SK-N-SH (cell line): ENCODE measurements at regions not wholly inside any gene's neighbourhood (a gene's known extent, or its start where the extent isn't known, plus 50 kb on each side); places are given as distances from the start of the nearest gene placed in this dataset.

ENCODE experiments used
- IRF3 ChIP-seq: fragments of 150-350 bp; IDR thresholded peaks from 2 replicates; pipeline ENCODE4 v1.6.1; 2016; ENCODE audit warnings: mild to moderate bottlenecking, low read depth, low read length
- MXI1 ChIP-seq: IDR thresholded peaks from 2 replicates; pipeline ENCODE4 v1.6.1; 2012; ENCODE audit warnings: mild to moderate bottlenecking, low read depth, low read length, improper control_type of control experiment
- POLR2AphosphoS5 ChIP-seq: IDR thresholded peaks from 2 replicates; pipeline ENCODE4 v1.6.1; 2012; ENCODE audit warnings: low read depth, low read length
- RAD21 ChIP-seq: IDR thresholded peaks from 2 replicates; pipeline ENCODE4 v1.6.1; 2012; ENCODE audit warnings: mild to moderate bottlenecking, low read length
- SIN3A ChIP-seq: IDR thresholded peaks from 2 replicates; pipeline ENCODE4 v1.6.1; 2012; ENCODE audit warnings: low read depth, mild to moderate bottlenecking, low read length, moderate library complexity, borderline replicate concordance
- TF ChIP-seq, protein P1 (sequence below): fragments of 200-600 bp; sonication (generic); IDR thresholded peaks from 2 replicates; pipeline ENCODE4 v1.6.1; 2017; ENCODE audit warnings: antibody characterized with exemption, mild to moderate bottlenecking, moderate library complexity

DNA sequence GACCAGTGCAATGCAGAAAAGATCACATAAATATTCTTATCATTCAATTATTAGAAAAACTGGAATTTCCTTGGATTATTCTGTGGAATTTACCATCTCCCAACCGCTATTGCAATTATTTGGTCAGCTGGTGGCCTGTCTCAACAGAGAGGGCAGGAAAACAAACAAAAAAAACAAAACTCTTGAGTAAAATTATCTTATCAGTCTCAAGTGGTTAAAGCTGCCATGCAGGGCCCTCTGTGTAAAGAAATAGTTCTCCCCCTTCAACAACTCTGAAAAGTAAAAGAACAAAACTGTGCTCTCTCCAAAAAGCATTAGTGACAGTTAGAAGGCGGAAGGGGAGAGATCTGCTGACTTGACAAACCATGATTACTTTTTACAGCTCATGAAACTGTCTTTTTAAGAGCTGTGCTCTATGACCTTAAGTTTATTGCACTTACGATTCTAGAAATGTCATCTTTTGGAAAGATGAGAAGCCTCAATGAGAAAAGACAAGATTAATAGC, 152.3 kb downstream of the DLEU7 start:
- TF ChIP-seq, protein P1, sequence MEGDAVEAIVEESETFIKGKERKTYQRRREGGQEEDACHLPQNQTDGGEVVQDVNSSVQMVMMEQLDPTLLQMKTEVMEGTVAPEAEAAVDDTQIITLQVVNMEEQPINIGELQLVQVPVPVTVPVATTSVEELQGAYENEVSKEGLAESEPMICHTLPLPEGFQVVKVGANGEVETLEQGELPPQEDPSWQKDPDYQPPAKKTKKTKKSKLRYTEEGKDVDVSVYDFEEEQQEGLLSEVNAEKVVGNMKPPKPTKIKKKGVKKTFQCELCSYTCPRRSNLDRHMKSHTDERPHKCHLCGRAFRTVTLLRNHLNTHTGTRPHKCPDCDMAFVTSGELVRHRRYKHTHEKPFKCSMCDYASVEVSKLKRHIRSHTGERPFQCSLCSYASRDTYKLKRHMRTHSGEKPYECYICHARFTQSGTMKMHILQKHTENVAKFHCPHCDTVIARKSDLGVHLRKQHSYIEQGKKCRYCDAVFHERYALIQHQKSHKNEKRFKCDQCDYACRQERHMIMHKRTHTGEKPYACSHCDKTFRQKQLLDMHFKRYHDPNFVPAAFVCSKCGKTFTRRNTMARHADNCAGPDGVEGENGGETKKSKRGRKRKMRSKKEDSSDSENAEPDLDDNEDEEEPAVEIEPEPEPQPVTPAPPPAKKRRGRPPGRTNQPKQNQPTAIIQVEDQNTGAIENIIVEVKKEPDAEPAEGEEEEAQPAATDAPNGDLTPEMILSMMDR: no peak
- no peak for TF ChIP-seq RAD21
- TF ChIP-seq IRF3: no peak
- TF ChIP-seq SIN3A: no peak
- TF ChIP-seq POLR2AphosphoS5: no peak
- no peak for TF ChIP-seq MXI1
